MCF 10A (cell line): ENCODE measurements at regions not wholly inside any gene's neighbourhood (a gene's known extent, or its start where the extent isn't known, plus 50 kb on each side); places are given as distances from the start of the nearest gene placed in this dataset.
"Not testable (repeated sequence)": the region's sequence is repeated elsewhere in the genome, so short reads cannot be mapped to it uniquely, and the experiment has no call there.

Experiments
- BruUV-seq: library from RNA; stranded (reverse); fragments of 400-500 nt; replicated peaks from 2 replicates; lab custom pipeline; 2021; lab: Mats Ljungman, UMichigan
- CTCF ChIA-PET: fragments of 300-600 bp; sonication (Branson Sonifier 250); formaldehyde crosslinking; extraction: SDS; loops from one replicate; lab custom pipeline; 2021; ENCODE audit warnings: antibody characterized with exemption, inconsistent platforms; lab: Yijun Ruan, JAX
- POLR2A ChIA-PET: fragments of 300-600, 350-650 bp; sonication (Branson Sonifier 250); formaldehyde crosslinking; extraction: SDS; loops from one replicate; lab custom pipeline; 2020; ENCODE audit warnings: antibody characterized with exemption, inconsistent platforms; lab: Yijun Ruan, JAX
- DNase-seq: peaks from one replicate; pipeline ENCODE4 v3.0.0-alpha.2; 2018; ENCODE audit not compliant: unreplicated experiment
- H3K27ac Mint-ChIP-seq: one replicate; pipeline ENCODE4 v1.8.0; 2022; ENCODE audit warnings: mild to moderate bottlenecking, low read depth, mixed read lengths; ENCODE audit not compliant: unreplicated experiment
- H3K27me3 Mint-ChIP-seq: one replicate; pipeline ENCODE4 v1.8.0; 2022; ENCODE audit warnings: mixed read lengths; ENCODE audit not compliant: insufficient read depth, unreplicated experiment
- H3K36me3 Mint-ChIP-seq: one replicate; pipeline ENCODE4 v1.8.0; 2022; ENCODE audit warnings: mild to moderate bottlenecking, moderate library complexity, mixed read lengths; ENCODE audit not compliant: insufficient read depth, unreplicated experiment
- H3K4me1 Mint-ChIP-seq: one replicate; pipeline ENCODE4 v1.8.0; 2022; ENCODE audit warnings: mixed read lengths; ENCODE audit not compliant: insufficient read depth, unreplicated experiment
- H3K4me3 Mint-ChIP-seq: one replicate; pipeline ENCODE4 v1.8.0; 2022; ENCODE audit warnings: mild to moderate bottlenecking, moderate library complexity, mixed read lengths; ENCODE audit not compliant: unreplicated experiment
- H3K9me3 Mint-ChIP-seq: one replicate; pipeline ENCODE4 v1.8.0; 2022; ENCODE audit warnings: mixed read lengths; ENCODE audit not compliant: unreplicated experiment
- intact Hi-C: fragments of 100-400 bp; cut with micrococcal nuclease; formaldehyde crosslinking; loops from 2 replicates; pipeline ENCODE4 v1.14.1; 2022
- TF ChIP-seq, protein P1 (sequence below): fragments of 200-600 bp; IDR thresholded peaks from one replicate; pipeline ENCODE4 v1.8.0; 2022; ENCODE audit warnings: antibody characterized with exemption, mild to moderate bottlenecking; ENCODE audit not compliant: unreplicated experiment

DNA sequence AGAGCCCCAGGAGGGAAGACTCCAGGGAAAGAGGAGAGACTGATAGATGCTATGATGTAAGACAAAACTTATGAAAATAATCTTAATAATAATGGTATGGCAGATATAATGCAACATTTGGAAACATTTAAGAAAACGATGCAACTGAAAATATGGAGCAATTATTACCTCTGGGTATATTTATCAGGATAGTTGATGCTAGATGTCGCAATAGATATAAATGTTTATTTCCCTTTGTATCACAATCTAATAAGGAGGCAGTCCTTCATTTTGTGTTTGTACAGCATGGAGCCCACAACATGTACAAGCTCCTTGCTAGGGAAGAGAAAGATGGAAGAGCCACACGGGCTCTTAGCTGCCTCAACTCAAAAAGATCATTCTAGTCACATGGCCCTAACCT lies 101.1 kb upstream of the TMEM132E start:
- ChIA-PET CTCF (interaction anchor here (0.7 kb wide), 1 partner anchor 130 kb away, joined by 3 read pairs; no protein-coding TSS in a partner anchor), POLR2A (no interaction called here)
- TF ChIP-seq, protein P1, sequence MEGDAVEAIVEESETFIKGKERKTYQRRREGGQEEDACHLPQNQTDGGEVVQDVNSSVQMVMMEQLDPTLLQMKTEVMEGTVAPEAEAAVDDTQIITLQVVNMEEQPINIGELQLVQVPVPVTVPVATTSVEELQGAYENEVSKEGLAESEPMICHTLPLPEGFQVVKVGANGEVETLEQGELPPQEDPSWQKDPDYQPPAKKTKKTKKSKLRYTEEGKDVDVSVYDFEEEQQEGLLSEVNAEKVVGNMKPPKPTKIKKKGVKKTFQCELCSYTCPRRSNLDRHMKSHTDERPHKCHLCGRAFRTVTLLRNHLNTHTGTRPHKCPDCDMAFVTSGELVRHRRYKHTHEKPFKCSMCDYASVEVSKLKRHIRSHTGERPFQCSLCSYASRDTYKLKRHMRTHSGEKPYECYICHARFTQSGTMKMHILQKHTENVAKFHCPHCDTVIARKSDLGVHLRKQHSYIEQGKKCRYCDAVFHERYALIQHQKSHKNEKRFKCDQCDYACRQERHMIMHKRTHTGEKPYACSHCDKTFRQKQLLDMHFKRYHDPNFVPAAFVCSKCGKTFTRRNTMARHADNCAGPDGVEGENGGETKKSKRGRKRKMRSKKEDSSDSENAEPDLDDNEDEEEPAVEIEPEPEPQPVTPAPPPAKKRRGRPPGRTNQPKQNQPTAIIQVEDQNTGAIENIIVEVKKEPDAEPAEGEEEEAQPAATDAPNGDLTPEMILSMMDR: no peak
- H3K4me3 Mint-ChIP-seq: no peak overlapping the region
- no peaks in the 10 kb centered on the region for H3K27me3 Mint-ChIP-seq
- no peak for DNase-seq
- H3K36me3 Mint-ChIP-seq: no peaks in the 10 kb centered on the region
- H3K9me3 Mint-ChIP-seq: peaks cover 21% of the 10 kb centered on the region
- intact Hi-C loops: no loop called here
- no TSS peak for BruUV-seq
- H3K27ac Mint-ChIP-seq: no peak overlapping the region
- no peaks in the 10 kb centered on the region for H3K4me1 Mint-ChIP-seq

DNA sequence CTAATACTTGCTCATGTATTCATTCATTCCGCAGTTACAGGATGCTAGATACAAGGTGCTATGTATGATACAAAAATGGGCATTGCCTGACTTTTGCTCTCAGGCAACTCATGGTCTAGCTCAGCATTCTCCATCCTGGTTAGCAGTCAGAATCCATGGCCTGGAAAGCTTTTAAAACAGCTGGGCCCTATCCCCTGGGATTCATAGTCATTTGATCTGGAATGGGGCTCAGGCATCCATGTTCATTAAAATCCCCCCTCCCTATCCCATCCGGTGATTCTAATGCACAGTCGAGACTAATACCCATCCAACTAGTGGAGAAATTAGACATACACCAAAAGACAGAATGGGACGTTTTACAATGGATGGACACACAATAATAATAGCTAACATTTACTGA lies 104.1 kb upstream of the TMEM132E start:
- Mint-ChIP-seq H3K4me3 (no peak overlapping the region), H3K27ac (no peak overlapping the region), H3K9me3 (peaks cover 22% of the 10 kb centered on the region), H3K4me1 (no peaks in the 10 kb centered on the region), H3K27me3 (no peaks in the 10 kb centered on the region), H3K36me3 (no peaks in the 10 kb centered on the region)
- POLR2A ChIA-PET: no interaction called here
- intact Hi-C loops: no loop called here
- BruUV-seq: no TSS peak
- TF ChIP-seq, protein P1: no peak
- no peak for DNase-seq
- CTCF ChIA-PET: interaction anchor here (0.6 kb wide), 1 partner anchor 38 kb away, joined by 3 read pairs; no protein-coding TSS in a partner anchor

DNA sequence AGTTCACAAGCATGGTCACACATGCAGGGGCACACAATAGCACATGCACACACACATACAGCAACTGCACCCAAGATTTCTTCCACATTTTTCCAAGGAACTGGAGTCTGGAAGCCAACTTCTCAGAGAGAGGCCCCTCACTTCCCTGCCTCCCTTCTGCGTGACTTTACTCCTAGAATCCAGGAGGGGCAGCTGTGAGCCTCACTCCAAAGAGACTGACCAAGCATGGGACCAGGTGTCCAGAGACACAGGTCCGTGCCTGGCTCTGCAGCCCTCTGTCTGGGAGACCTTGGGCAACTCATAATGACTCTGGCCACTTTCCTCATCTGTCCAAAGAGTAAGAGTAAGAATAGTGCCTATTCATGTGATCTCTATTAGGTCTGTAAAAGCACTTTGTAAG lies 104.7 kb upstream of the TMEM132E start:
- no peak overlapping the region for H3K4me3 Mint-ChIP-seq
- H3K9me3 Mint-ChIP-seq: peaks cover 20% of the 10 kb centered on the region
- intact Hi-C loops: no loop called here
- CTCF ChIA-PET: no interaction called here
- TF ChIP-seq, protein P1: no peak
- no TSS peak for BruUV-seq
- no peak overlapping the region for H3K27ac Mint-ChIP-seq
- H3K36me3 Mint-ChIP-seq: no peaks in the 10 kb centered on the region
- DNase-seq: no peak
- H3K27me3 Mint-ChIP-seq: no peaks in the 10 kb centered on the region
- POLR2A ChIA-PET: no interaction called here
- no peaks in the 10 kb centered on the region for H3K4me1 Mint-ChIP-seq

DNA sequence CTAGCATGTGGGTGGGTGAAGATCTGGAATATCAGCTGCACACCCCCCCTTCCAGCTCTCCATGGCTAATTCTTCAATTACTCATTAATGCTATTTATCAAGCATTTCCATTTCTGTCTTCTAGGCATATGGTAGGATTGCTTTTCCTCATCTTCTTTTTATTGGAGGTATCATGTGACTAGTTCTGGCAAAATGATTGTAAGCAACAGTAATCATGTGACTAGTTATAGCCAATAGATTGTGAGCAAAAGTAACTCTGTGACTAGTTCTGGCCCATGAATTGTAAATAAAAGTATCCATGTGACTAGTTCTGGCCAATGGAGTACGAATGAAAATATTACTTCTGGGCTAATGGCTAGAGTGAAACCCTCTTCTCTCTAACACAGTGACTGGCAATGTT lies 107.0 kb upstream of the TMEM132E start:
- DNase-seq: no peak
- H3K4me1 Mint-ChIP-seq: no peaks in the 10 kb centered on the region
- TF ChIP-seq, protein P1: no peak
- H3K27me3 Mint-ChIP-seq: no peaks in the 10 kb centered on the region
- H3K27ac Mint-ChIP-seq: no peak overlapping the region
- intact Hi-C loops: no loop called here
- BruUV-seq: no TSS peak
- peaks cover 20% of the 10 kb centered on the region for H3K9me3 Mint-ChIP-seq
- POLR2A ChIA-PET: no interaction called here
- CTCF ChIA-PET: no interaction called here
- H3K36me3 Mint-ChIP-seq: no peaks in the 10 kb centered on the region
- H3K4me3 Mint-ChIP-seq: no peak overlapping the region

DNA sequence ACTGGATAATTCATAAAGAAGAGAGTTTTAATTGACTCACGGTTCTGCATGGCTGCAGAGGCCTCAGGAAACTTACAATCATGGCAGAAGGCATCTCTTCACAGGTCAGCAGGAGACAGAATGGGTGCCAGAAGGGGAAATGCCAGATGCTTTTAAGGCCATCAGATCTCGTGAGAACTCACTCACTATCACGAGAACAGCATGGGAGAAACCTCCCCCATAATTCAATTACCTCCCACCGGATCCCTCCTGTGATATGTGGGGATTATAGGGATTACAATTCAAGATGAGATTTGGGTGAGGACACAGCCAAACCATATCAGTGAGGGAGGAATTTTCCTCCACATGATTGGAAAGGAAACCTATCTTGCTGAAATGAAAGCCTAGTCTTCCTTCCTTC lies 108.1 kb upstream of the TMEM132E start:
- H3K4me3 Mint-ChIP-seq, POLR2A ChIA-PET, H3K4me1 Mint-ChIP-seq, intact Hi-C loops, H3K36me3 Mint-ChIP-seq, H3K27me3 Mint-ChIP-seq, CTCF ChIA-PET, BruUV-seq, H3K27ac Mint-ChIP-seq, DNase-seq: not testable (repeated sequence)
- H3K9me3 Mint-ChIP-seq: peaks cover 20% of the 10 kb centered on the region
